Activated naive CD4-positive, alpha-beta T cell treated with Interleukin-2 at 50 U/mL for 16 hours (primary cell): ENCODE measurements at regions not wholly inside any gene's neighbourhood (a gene's known extent, or its start where the extent isn't known, plus 50 kb on each side); places are given as distances from the start of the nearest gene placed in this dataset.
A peak's percentile ranks its signal among the peaks of the same experiment; 100 is the strongest.

Experiments
- DNase-seq: peaks from one replicate; pipeline ENCODE4 v3.0.0-alpha.2; 2020

DNA sequence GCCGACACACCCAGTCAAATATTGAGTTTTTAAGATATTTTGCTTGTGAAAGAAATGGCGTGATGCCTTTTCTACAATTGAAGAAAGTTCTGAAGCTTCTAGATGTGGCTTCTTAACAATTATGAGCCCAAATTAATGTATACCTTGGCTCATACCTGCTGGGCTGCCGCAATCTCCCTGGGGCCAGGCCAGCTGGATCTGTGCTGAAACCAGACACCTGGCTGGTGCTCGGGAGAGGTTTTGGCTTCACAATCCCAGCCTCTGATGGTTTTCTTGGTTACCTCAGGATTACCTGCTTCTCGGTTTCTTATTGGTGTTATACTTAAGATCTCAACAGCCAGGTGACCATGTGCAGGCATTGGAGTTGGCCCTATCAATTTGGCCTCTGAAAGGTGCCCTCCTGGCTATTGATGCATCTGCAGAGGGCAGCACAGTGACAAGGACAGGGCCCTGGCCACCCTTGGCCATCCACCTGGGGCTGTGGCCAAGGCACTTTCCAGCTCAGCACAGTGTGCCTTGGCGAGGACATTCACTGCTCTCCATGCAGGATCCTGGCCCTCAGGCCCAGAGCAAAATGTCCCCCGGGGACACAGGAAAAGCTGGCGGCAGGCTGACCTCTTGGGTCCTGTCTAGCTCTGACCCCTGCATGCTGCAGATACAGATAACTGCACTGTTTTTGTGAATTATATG, 305.0 kb downstream of the ZNF536 start:
- DNase-seq: no peak

GRCh38 chr19:30675086-30675485, 302.9 kb downstream of the ZNF536 start:
- no peak for DNase-seq

GRCh38 chr19:30674656-30675055, 302.5 kb downstream of the ZNF536 start:
- no peak for DNase-seq

GRCh38 chr19:30673336-30673735, 301.2 kb downstream of the ZNF536 start:
- no peak for DNase-seq

DNA sequence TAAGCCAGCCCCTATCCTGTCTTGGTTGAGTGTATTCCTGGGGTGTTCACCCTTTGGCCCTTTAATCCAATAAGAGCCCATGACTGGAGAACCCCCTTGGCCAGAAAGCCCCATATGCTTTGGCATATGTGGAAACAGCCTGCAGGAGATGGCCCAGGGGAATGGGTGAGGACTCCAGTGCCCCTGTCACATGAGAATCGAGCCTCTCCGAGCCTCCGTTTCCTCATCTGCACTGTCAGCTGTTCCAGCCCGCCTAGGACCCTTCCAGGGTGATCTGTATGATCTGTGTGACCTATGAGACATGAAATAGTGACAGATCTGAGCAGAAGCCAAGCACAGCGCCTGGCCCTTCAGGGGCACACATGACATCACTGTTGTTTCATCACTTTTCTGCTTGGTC, 300.7 kb downstream of the ZNF536 start:
- no peak for DNase-seq

DNA sequence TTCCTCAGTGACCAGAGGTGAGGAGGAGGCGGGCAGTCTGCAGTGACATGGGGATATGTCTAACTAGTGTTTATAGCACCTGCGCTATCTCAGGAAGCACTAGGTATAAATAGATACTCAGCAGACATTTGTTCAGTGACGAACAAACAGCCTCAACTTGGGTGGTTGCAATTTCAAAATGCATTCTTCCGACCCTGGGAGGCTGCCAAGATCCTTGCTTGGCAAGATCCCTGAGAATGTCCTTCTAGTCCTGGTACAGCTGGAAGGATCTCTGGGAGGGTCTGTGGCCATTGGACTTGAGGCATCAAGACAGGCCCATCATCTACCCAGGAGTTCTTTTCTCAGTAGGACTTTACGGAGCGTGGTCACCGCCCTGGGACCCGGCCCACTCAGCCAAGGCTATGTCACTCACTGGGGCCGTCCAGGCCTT, 299.5 kb downstream of the ZNF536 start:
- DNase-seq: no peak

DNA sequence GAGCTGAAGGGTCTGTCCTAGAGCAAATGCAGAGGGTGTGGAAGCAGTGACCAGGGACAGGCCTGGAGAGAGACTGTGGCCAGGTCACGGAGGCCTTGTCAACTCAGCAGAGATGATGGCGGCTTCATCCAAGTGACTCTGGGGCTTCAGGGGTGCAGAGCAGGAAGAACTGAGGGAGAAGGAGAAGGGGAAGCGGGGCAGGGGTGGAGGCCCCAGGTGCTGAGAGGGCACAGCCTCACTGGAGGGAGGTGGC, 299.1 kb downstream of the ZNF536 start:
- no peak for DNase-seq

- DNase-seq: no peak
Observed at GRCh38 chr19:30670562-30671366, 298.6 kb downstream of the ZNF536 start.

GRCh38 chr19:30670011-30670329, 297.8 kb downstream of the ZNF536 start:
- DNase-seq: no peak

- peak; percentile 43 for DNase-seq
Observed at GRCh38 chr19:30669329-30670010, 297.3 kb downstream of the ZNF536 start.

DNA sequence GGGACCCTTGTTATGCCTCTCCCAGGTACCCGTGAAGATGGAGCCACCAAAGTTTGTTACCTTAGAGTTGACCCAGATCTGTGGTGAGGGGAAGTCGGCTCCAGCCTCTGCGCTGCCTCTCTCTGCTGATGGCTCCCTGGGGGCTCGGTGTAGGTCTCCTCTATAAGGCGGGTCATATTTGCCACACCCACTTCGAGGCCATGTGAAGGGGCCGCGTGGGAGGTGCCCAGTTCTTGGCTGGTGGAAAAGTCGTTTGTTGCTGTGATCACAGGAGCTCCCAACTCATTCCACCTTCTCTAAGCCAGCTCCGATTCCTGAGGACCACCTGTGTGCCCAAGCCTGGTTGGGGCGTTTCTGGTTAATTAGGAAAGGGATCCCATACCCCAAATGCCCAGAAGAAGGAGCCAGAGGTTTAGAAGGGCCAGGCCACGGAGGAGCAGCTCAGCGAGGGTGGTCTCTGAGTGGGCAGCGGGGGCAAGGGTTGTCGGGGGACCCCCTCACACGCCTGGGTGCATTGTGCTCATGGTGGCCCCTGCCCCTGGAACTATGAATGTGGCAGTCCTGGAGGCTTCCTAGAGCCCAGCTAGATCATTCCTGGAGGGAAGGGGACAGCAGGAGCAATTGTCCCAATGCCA, 296.5 kb downstream of the ZNF536 start:
- DNase-seq: no peak

- DNase-seq: no peak
Observed at GRCh38 chr19:30667746-30668145, 295.6 kb downstream of the ZNF536 start.

DNA sequence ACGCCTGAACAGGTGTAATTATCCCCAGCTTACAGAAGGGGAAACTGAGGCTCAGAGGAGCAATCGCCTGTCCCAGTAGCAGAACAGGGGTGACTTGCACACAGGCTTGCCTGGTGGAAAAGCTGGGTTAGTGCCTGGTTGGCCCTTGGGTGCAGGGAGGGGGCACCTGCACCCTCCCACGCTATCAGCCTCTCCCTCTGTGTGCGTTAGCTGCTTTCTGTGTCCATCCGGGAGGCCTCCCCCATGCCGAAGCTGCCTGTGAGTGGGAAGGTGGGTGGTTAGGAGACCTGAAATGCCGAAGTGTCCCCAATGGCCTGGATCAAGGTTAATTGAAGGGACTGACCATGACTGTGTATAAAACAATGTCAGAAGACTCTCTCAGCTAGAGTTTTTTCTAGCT, 295.0 kb downstream of the ZNF536 start:
- DNase-seq: no peak

- DNase-seq: peak; percentile 45
Observed at GRCh38 chr19:30666301-30666803, 294.2 kb downstream of the ZNF536 start.

DNA sequence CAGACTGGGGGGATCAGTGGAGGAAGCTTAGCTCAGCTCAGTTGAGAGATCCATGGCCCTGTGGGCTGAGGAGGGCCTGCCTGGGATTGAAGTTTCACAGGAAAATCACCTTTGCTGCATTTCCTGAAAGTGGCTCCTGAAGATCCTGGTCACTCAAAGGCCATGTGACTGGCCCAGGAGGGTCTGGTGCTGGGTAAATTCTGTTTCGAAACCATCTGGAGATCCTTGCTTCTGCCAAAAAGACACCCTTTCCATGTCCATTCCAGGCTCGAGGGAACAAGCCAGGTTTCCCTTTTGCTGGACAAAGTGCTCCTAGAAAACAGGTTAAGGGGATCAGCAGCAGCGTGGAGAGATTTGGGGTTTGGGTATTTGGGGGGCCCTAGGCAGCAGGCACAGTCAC, 293.3 kb downstream of the ZNF536 start:
- no peak for DNase-seq

DNA sequence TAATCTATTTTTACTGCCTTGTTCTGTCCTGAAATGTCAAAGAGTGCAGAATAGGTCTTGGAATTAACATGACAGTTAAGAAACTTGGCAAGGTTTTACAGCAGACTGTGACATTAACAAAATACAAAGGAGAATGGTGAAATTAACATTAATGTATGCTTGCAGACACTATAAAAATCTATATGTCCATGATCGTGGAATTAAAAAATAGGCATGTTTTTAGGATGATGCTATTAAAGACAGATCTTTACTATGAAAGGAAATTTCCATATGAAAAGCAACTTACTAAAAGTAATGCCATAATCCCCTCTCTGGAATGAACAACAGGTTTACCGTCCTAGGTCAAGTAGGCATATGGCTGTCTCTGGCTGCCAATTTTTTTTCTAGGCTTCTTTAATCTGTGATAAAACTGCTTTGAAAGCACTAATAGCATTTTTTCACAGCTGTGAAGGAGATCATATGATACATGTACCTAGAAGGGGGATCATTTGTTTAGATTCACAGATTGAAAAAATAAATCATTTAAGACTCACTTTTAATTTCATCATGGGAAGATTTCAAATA, 291.5 kb downstream of the ZNF536 start:
- no peak for DNase-seq

DNA sequence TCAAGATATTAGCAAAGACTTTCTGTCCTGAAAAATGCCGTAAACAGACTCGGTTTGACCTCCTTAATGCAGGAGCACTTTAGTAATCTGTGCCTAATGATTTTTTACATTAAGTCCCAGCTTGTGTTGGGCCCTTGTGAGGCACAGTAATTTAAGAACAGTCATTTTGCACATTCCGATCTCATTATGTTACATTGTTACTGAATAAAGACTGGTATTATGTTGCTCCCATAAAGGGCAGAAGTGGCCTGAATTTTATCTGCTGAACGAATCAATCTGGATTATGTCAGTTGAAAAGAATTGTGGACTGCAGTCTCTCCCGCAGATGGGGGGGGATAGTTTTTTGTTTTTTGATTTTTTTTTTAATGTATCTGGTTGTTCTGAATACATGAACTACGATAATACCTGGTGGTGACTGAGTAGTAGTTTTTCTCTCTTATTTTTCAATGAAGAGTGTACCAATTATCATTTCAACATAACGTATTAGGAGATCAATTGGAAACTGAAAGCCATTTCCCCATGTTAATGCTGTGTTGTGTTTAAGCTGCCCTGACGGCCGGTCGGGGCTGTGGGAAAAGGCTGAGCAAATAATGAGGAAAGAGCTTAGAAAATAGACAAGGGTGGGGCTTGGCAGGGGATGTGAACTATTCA, 290.2 kb downstream of the ZNF536 start:
- no peak for DNase-seq

- DNase-seq: no peak
Observed at GRCh38 chr19:30659638-30660037, 287.5 kb downstream of the ZNF536 start.

GRCh38 chr19:30656520-30657100, 284.4 kb downstream of the ZNF536 start:
- DNase-seq: no peak

DNA sequence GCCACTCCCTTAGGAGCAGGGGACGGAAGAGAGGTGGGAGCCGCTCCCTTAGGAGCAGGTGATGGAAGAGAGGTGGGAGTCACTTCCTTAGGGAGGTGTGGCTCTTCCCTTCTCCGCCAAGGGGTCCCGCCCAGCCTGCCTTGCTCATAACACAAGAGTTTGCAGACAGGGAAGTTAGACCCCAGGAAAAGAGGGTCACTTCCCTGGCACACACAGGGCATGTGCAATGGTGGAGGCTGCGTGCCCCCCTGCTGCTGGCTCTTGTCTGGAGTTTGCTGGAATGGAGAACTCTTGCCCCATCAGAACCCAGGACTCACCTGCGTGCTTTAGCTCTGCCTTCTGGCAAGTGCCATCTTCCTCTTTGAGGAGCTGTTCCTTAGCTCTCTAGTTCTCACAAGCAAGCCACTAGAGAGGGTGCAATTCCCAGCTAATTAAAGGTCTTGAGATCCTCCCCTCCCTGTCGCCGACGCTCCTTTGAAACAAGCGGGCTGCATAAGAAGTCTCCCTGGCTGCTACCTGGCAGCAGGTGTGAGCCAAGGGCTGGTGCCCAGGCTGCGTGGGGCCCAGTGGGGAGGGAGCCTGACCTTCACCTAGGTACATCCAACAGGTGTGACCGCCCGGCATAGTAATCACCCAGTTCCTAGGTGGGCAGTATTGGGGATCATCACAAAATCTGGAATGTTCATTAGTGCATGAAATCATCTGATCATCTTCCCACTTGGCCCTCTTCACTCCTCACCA, 281.6 kb downstream of the ZNF536 start:
- DNase-seq: no peak

DNA sequence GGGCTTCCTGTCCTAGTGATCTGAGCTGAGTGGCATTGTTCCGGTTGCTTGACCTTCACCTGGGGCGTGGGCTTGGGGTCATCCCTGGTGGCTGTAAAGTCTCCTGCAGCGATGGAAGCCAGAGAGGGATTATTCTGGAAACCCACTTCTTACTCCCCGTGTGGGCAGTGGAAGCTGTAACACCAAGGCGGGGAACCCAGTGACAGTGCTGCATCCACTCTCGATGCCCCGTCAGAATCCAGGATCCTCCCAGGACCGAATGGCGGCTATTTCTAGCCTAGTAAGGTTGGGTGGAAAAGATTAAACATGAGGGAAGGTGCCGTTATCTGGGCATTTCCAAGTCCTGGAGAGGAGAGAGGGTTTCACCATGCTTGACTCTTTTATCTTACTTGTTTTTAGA, 280.6 kb downstream of the ZNF536 start:
- DNase-seq: no peak

GRCh38 chr19:30651691-30652090, 279.5 kb downstream of the ZNF536 start:
- no peak for DNase-seq
